GM12872 (cell line): ENCODE measurements at regions not wholly inside any gene's neighbourhood (a gene's known extent, or its start where the extent isn't known, plus 50 kb on each side); places are given as distances from the start of the nearest gene placed in this dataset.

Experiments used
- TF ChIP-seq, protein P1 (sequence below): IDR thresholded peaks from 3 replicates; pipeline ENCODE4 v1.5.1; 2011; ENCODE audit warnings: low read depth, mild to moderate bottlenecking, low read length, moderate library complexity; ENCODE audit not compliant: insufficient read depth

DNA sequence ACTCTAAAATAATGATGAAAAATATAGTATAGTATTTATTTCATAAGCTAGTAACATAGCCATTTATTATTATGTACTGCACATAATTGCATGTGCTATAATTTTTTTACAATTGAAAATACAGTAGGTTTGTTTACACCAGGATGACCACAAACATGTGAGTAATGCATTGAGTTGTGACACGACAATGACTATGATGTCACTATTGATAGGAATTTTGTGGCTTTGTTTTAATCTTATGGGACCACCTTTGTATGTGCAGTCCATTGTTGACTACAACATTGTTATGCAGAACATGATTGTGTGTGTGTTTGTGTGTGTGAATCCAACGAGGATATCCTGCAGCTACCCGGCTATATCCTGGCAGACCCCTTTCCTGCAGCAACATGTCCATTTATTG, 372.2 kb upstream of the MCTP2 start:
- TF ChIP-seq, protein P1, sequence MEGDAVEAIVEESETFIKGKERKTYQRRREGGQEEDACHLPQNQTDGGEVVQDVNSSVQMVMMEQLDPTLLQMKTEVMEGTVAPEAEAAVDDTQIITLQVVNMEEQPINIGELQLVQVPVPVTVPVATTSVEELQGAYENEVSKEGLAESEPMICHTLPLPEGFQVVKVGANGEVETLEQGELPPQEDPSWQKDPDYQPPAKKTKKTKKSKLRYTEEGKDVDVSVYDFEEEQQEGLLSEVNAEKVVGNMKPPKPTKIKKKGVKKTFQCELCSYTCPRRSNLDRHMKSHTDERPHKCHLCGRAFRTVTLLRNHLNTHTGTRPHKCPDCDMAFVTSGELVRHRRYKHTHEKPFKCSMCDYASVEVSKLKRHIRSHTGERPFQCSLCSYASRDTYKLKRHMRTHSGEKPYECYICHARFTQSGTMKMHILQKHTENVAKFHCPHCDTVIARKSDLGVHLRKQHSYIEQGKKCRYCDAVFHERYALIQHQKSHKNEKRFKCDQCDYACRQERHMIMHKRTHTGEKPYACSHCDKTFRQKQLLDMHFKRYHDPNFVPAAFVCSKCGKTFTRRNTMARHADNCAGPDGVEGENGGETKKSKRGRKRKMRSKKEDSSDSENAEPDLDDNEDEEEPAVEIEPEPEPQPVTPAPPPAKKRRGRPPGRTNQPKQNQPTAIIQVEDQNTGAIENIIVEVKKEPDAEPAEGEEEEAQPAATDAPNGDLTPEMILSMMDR: no peak

DNA sequence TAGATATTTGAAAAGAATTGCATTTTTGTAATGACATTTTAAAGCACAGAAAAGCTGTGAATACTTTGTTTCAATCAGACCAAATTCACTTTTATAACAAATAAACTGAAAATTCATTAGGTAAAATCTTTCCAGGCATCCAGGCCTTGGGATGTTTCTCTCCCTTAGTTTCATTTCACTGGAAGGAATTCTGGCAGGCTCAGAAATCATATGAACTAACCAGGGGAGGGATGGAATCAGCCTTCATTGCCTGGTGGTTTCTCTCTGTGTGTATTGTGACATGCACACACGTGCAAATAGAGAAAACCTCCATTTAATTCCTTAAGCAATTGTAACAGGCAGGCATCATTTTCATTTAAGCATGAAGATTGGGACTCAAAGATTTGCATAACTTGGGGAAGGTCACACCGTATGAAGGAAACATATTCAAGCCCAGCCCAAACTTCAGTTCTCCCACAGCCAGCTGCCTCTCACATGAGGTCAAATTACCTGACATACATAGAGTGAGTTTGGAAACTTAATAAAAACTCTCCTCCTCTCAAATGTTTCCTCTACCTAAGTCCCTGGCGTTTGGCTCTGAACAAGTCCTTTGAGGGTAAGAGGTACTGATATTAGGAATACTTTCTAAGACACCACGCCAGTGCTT, 376.1 kb upstream of the MCTP2 start:
- TF ChIP-seq, protein P1: no peak

DNA sequence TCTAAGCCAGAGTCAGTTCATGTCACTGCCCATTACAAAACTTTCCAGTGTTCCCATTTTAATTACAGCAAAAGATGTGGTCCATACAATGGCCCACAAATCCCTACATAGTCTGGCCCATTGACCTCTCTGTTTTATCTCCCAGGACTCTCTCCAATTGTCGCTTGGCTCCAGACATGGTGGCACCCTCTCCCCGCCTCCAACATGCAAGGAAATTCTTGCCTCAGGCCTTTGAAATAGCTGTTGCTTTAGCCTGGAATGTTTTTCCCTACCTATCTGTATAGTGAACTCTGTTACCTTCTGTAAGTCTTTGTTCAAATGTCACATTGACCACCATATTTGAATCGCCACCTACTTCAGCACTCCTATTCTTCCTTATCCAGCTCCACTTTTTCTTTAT, 377.3 kb upstream of the MCTP2 start:
- TF ChIP-seq, protein P1: no peak

DNA sequence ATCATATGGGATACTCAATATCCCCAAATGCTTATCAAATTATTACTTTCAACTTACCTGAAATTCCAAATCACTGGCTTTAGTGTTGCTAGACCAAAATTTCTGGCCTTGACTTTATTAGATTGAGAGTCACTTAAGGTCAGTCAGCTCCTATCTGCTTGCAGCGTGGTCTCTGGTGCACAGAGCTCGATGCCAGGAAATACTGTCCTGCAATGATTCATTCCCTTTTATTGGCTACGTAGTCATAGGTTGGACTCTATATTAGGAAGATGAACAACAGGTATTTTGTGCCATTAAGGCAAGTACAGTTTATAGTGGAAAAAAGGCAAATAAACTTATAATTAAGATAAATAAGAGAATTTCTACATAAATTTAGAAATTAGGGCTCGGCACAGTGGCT, 378.6 kb upstream of the MCTP2 start:
- TF ChIP-seq, protein P1: no peak

DNA sequence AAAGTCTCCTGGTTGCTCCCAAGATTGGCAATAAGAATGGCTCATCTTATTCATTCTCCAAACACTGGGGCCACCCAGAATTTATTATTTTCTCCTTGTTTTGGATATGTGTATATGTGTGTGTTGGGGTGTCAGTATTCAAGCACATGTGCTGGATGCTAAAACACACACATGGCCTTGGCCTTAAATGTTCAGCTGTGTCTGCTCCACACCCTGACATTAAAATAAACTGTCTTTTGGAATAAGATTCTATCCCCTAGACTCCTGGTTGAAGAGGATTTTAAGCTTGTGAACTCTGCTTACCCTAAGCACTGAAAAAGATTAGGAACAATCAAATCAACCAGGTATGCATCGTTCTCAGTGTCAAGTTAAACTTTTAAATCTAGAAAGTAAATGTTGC, 382.9 kb upstream of the MCTP2 start:
- TF ChIP-seq, protein P1: no peak

DNA sequence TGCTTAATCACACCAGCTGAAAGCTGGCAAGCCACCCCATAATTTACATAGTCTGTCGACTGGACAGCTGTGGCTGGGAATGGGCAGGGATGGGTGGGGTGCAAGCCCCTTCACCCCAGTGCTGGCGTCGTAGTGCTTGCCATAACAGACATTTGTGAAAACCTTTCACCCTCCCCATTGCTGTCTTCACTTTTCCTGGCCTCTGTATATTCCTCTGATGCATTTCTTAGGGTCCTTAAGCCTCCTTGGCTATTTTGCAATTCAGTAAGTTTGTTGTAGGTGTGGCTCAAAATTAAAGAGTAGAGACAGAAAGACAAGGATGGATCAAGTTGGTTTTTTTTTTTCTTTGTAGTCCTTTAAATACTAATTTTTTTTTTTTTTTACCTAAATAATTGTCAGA, 383.3 kb upstream of the MCTP2 start:
- TF ChIP-seq, protein P1: no peak

DNA sequence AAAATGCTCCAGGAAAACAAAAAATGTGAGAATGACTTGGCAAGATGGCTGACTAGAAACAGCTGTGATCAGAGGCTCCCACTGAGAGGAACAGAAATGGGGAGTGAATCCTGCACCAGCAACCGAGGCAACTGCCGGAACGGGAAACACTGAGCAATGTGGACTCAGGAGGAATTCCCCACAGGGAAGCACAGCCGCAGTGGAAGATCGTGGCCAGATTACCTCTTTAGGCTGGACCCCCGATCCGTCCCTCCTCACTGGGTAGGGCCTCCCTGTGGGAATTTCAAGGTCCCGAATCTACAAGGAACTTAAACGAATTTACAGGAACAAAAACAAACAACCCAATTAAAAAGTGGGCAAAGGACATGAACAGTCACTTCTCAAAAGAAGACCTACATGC, 385.2 kb upstream of the MCTP2 start:
- TF ChIP-seq, protein P1: no peak
